SHP77 (cell line): ENCODE measurements at regions not wholly inside any gene's neighbourhood (a gene's known extent, or its start where the extent isn't known, plus 50 kb on each side); places are given as distances from the start of the nearest gene placed in this dataset.

ENCODE experiments used
- DNase-seq, 2 experiments: peaks; one replicate each; lab custom pipeline; 2025; lab: John Stamatoyannopoulos, UW

- DNase-seq = no peak
Observed at GRCh38 chr2:55973673-55974072, 50.1 kb upstream of the EFEMP1 start.

GRCh38 chr2:55976681-55977080 is 53.1 kb upstream of the EFEMP1 start:
- no peak for DNase-seq

- DNase-seq = no peak
Observed at GRCh38 chr2:55985406-55985805, 61.8 kb upstream of the EFEMP1 start.

- DNase-seq = no peak
Observed at GRCh38 chr2:55986001-55986400, 62.4 kb upstream of the EFEMP1 start.

GRCh38 chr2:55986700-55987440 is 63.3 kb upstream of the EFEMP1 start:
- DNase-seq = no peak

- DNase-seq = no peak
Observed at GRCh38 chr2:55989405-55989804, 65.8 kb upstream of the EFEMP1 start.

GRCh38 chr2:55992455-55992854 is 68.9 kb upstream of the EFEMP1 start:
- no peak for DNase-seq

GRCh38 chr2:55993685-55994084 is 70.1 kb upstream of the EFEMP1 start:
- DNase-seq = no peak

- no peak for DNase-seq
Observed at GRCh38 chr2:55995211-55995610, 71.6 kb upstream of the EFEMP1 start.

GRCh38 chr2:55995902-55996301 is 72.3 kb upstream of the EFEMP1 start:
- no peak for DNase-seq

GRCh38 chr2:55999231-55999630 is 75.6 kb upstream of the EFEMP1 start:
- no peak for DNase-seq

GRCh38 chr2:55999790-56000189 is 76.2 kb upstream of the EFEMP1 start:
- no peak for DNase-seq

GRCh38 chr2:56001947-56002346 is 78.4 kb upstream of the EFEMP1 start:
- DNase-seq = no peak

- peak; percentile 83 to 90 for DNase-seq
Observed at GRCh38 chr2:56008661-56009431, 85.3 kb upstream of the EFEMP1 start.

GRCh38 chr2:56009758-56010458 is 86.3 kb upstream of the EFEMP1 start:
- peak; percentile 57 to 60 for DNase-seq

- no peak for DNase-seq
Observed at GRCh38 chr2:56011624-56012023, 88.0 kb upstream of the EFEMP1 start.

- no peak for DNase-seq
Observed at GRCh38 chr2:56012221-56012765, 88.7 kb upstream of the EFEMP1 start.

- no peak for DNase-seq
Observed at GRCh38 chr2:56013475-56013874, 89.9 kb upstream of the EFEMP1 start.

- DNase-seq = no peak
Observed at GRCh38 chr2:56014046-56014730, 90.6 kb upstream of the EFEMP1 start.

GRCh38 chr2:56015711-56016115 is 92.1 kb upstream of the EFEMP1 start:
- DNase-seq = no peak

- no peak for DNase-seq
Observed at GRCh38 chr2:56017784-56018183, 94.2 kb upstream of the EFEMP1 start.

- no peak for DNase-seq
Observed at GRCh38 chr2:56018267-56018666, 94.7 kb upstream of the EFEMP1 start.
